Peyer's patch (tissue), 4 donors: ENCODE measurements at regions not wholly inside any gene's neighbourhood (a gene's known extent, or its start where the extent isn't known, plus 50 kb on each side); places are given as distances from the start of the nearest gene placed in this dataset.

ENCODE experiments used
- POLR2A ChIP-seq, 2 donors: fragments of 450-650 bp; IDR thresholded peaks; one replicate each; pipeline ENCODE4 v1.5.1; 2017; ENCODE audit warnings: antibody characterized with exemption in 2 of 2, mild to moderate bottlenecking in 2 of 2, moderate library complexity in 2 of 2
- TF ChIP-seq, protein P1 (sequence below), 6 experiments: fragments of 450-650 bp in 4 of 6; fragments of 200-600 bp in 2 of 6; sonication (generic) in 1 of 6; IDR thresholded peaks; one replicate each; pipeline ENCODE4 v1.5.1; 2017 to 2019; ENCODE audit warnings: antibody characterized with exemption in 6 of 6, mild to moderate bottlenecking in 3 of 6, moderate library complexity in 1 of 6

DNA sequence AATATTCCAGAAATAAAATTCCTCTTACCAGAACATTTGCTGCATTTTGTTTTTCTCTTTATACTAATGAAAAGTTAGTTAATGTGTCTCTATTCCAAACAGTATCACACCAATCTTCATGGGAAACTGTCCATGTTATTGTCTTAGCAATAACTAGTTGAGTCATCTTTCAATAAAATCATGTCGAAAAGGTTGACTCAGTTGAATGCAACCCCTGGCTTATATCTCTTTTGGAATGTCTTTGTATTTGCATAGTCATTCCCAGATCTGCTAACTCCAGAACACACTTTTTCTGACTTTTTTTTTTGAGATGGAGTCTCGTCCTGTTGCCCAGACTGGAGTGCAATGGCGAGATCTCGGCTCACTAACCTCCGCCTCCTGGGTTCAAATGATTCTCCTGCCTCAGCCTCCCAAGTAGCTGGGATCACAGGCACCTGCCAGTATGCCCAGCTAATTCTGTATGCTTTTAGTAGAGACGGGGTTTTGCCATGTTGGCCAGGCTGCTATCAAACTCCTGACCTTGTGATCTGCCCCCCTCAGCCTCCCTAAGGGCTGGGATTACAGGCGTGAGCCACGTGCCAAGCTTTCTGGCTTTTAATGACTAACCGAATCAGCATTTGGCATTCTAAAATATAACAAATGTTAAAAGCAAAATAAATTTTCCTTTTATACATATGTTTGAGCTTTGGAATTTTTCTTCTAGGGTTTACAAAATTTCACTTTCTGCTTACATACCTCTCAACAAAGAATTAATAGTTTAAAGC is 133.2 kb upstream of the GULP1 start:
- TF ChIP-seq POLR2A (IDR thresholded peaks at IDR 0.05) = no peak
- TF ChIP-seq, protein P1, sequence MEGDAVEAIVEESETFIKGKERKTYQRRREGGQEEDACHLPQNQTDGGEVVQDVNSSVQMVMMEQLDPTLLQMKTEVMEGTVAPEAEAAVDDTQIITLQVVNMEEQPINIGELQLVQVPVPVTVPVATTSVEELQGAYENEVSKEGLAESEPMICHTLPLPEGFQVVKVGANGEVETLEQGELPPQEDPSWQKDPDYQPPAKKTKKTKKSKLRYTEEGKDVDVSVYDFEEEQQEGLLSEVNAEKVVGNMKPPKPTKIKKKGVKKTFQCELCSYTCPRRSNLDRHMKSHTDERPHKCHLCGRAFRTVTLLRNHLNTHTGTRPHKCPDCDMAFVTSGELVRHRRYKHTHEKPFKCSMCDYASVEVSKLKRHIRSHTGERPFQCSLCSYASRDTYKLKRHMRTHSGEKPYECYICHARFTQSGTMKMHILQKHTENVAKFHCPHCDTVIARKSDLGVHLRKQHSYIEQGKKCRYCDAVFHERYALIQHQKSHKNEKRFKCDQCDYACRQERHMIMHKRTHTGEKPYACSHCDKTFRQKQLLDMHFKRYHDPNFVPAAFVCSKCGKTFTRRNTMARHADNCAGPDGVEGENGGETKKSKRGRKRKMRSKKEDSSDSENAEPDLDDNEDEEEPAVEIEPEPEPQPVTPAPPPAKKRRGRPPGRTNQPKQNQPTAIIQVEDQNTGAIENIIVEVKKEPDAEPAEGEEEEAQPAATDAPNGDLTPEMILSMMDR (IDR thresholded peaks at IDR 0.05) = no peak
